HepG2 (cell line): ENCODE measurements at regions not wholly inside any gene's neighbourhood (a gene's known extent, or its start where the extent isn't known, plus 50 kb on each side); places are given as distances from the start of the nearest gene placed in this dataset.
"Not testable (repeated sequence)": the region's sequence is repeated elsewhere in the genome, so short reads cannot be mapped to it uniquely, and the experiment has no call there.

Experiments used
- ATF1 ChIP-seq: IDR thresholded peaks from 2 replicates; pipeline ENCODE4 v1.6.1; 2016; ENCODE audit warnings: mild to moderate bottlenecking, control low read depth
- FOXA3 ChIP-seq: IDR thresholded peaks from 2 replicates; pipeline ENCODE4 v1.6.1; 2016; ENCODE audit warnings: missing genetic modification reagents, missing compliant biosample characterization
- FOXO1 ChIP-seq: sonication (generic); formaldehyde crosslinking; IDR thresholded peaks from 2 replicates; pipeline ENCODE4 v1.4.0; 2020; ENCODE audit warnings: missing genetic modification reagents
- GFI1 ChIP-seq: sonication (generic); formaldehyde crosslinking; IDR thresholded peaks from 2 replicates; pipeline ENCODE4 v1.5.0; 2020; ENCODE audit warnings: missing genetic modification reagents, mild to moderate bottlenecking, borderline replicate concordance
- IRF2 ChIP-seq: IDR thresholded peaks from 2 replicates; pipeline ENCODE4 v1.6.1; 2018; ENCODE audit warnings: missing genetic modification reagents, missing compliant biosample characterization
- ISL2 ChIP-seq: sonication (generic); formaldehyde crosslinking; IDR thresholded peaks from 2 replicates; pipeline ENCODE4 v1.5.0; 2020; ENCODE audit warnings: missing genetic modification reagents
- KDM5B ChIP-seq: sonication (generic); formaldehyde crosslinking; IDR thresholded peaks from 2 replicates; pipeline ENCODE4 v1.4.0; 2020; ENCODE audit warnings: missing genetic modification reagents, mild to moderate bottlenecking, borderline replicate concordance
- MED8 ChIP-seq: sonication (generic); formaldehyde crosslinking; IDR thresholded peaks from 2 replicates; pipeline ENCODE4 v1.8.1; 2023; ENCODE audit warnings: mild to moderate bottlenecking, missing genetic modification reagents; ENCODE audit not compliant: insufficient replicate concordance
- MEF2D ChIP-seq: sonication (generic); formaldehyde crosslinking; IDR thresholded peaks from 2 replicates; pipeline ENCODE4 v1.5.1; 2020; ENCODE audit warnings: mild to moderate bottlenecking, missing genetic modification reagents
- NONO ChIP-seq, 2 experiments: fragments of 450-650 bp in 1 of 2; sonication (generic) in 1 of 2; formaldehyde crosslinking in 1 of 2; IDR thresholded peaks in 1 of 2; conservative IDR thresholded peaks in 1 of 2; 2 replicates each; pipeline versions ENCODE4 v1.6.1 to v1.8.0; 2017 to 2022; ENCODE audit warnings: mild to moderate bottlenecking in 1 of 2, missing genetic modification reagents in 1 of 2, moderate library complexity in 1 of 2
- SALL2 ChIP-seq: sonication (generic); formaldehyde crosslinking; IDR thresholded peaks from 2 replicates; pipeline ENCODE4 v1.8.1; 2023; ENCODE audit warnings: mild to moderate bottlenecking, missing genetic modification reagents, inconsistent platforms
- SIX4 ChIP-seq: sonication (generic); formaldehyde crosslinking; IDR thresholded peaks from 2 replicates; pipeline ENCODE4 v1.4.0; 2020; ENCODE audit warnings: missing genetic modification reagents
- SOX13 ChIP-seq, 3 experiments: fragments of 450-650 bp in 1 of 3; sonication (generic) in 1 of 3; formaldehyde crosslinking in 1 of 3; IDR thresholded peaks in 2 of 3; conservative IDR thresholded peaks in 1 of 3; 2 replicates each; pipeline versions ENCODE4 v1.5.0 to v1.6.1; 2016 to 2020; ENCODE audit warnings: antibody characterized with exemption in 1 of 3, mild to moderate bottlenecking in 1 of 3, missing compliant biosample characterization in 1 of 3, missing genetic modification reagents in 1 of 3, moderate library complexity in 1 of 3
- SRY ChIP-seq: sonication (generic); formaldehyde crosslinking; IDR thresholded peaks from 2 replicates; pipeline ENCODE4 v1.8.0; 2022; ENCODE audit warnings: mild to moderate bottlenecking, missing genetic modification reagents
- ZBTB21 ChIP-seq: sonication (generic); formaldehyde crosslinking; IDR thresholded peaks from 2 replicates; pipeline ENCODE4 v1.4.0; 2020; ENCODE audit warnings: missing genetic modification reagents
- ZIK1 ChIP-seq: sonication (generic); formaldehyde crosslinking; IDR thresholded peaks from 2 replicates; pipeline ENCODE4 v1.5.0; 2020; ENCODE audit warnings: mild to moderate bottlenecking, low read depth, missing genetic modification reagents, borderline replicate concordance
- ZNF883 ChIP-seq: sonication (generic); formaldehyde crosslinking; IDR thresholded peaks from 2 replicates; pipeline ENCODE4 v1.5.1; 2020; ENCODE audit warnings: mild to moderate bottlenecking, missing genetic modification reagents; ENCODE audit errors: not compliant biosample characterization
- TF ChIP-seq, protein P1 (sequence below): IDR thresholded peaks from 2 replicates; pipeline ENCODE4 v1.4.0; 2020; ENCODE audit warnings: mild to moderate bottlenecking, missing genetic modification reagents
- TF ChIP-seq, protein P2 (sequence below), 2 experiments: sonication (generic) in 1 of 2; formaldehyde crosslinking in 1 of 2; IDR thresholded peaks; 2 replicates each; pipeline versions ENCODE4 v1.4.0 to v1.6.1; 2018 to 2020; ENCODE audit warnings: missing genetic modification reagents in 2 of 2, borderline replicate concordance in 1 of 2, low read depth in 1 of 2, mild to moderate bottlenecking in 1 of 2, missing biosample characterization in 1 of 2
- TF ChIP-seq, protein P3 (sequence below): sonication (generic); formaldehyde crosslinking; IDR thresholded peaks from 2 replicates; pipeline ENCODE4 v1.4.0; 2020; ENCODE audit warnings: mild to moderate bottlenecking, missing genetic modification reagents

DNA sequence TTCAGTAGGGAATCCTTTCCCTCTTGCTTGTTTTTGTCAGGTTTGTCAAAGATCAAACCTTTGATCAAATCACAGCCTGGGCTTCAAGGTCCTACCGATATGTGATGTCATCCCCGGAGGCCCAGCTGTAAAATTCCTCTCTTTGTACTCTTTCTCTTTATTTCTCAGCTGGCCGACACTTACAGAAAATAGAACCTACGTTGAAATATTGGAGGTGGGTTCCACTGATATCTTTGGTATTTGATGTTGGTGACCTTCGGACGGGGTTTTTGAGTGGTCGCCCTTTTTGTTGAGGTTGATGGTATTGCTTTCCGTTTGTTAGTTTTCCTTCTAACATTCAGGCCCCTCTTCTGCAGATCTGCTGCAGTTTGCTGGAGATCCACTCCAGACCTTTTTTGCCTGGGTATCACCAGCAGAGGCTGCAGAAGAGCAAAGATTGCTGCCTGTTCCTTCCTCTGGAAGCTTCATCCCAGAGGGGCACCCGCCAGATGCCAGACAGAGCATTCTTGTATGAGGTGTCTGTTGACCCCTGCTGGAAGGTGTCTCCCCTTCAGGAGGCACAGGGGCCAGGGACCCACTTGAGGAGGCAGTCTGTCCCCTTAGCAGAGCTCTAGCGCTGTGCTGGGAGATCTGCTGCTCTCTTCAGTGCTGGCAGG, 316.3 kb downstream of the MAN2A1 start (continued):
- TF ChIP-seq, protein P1, sequence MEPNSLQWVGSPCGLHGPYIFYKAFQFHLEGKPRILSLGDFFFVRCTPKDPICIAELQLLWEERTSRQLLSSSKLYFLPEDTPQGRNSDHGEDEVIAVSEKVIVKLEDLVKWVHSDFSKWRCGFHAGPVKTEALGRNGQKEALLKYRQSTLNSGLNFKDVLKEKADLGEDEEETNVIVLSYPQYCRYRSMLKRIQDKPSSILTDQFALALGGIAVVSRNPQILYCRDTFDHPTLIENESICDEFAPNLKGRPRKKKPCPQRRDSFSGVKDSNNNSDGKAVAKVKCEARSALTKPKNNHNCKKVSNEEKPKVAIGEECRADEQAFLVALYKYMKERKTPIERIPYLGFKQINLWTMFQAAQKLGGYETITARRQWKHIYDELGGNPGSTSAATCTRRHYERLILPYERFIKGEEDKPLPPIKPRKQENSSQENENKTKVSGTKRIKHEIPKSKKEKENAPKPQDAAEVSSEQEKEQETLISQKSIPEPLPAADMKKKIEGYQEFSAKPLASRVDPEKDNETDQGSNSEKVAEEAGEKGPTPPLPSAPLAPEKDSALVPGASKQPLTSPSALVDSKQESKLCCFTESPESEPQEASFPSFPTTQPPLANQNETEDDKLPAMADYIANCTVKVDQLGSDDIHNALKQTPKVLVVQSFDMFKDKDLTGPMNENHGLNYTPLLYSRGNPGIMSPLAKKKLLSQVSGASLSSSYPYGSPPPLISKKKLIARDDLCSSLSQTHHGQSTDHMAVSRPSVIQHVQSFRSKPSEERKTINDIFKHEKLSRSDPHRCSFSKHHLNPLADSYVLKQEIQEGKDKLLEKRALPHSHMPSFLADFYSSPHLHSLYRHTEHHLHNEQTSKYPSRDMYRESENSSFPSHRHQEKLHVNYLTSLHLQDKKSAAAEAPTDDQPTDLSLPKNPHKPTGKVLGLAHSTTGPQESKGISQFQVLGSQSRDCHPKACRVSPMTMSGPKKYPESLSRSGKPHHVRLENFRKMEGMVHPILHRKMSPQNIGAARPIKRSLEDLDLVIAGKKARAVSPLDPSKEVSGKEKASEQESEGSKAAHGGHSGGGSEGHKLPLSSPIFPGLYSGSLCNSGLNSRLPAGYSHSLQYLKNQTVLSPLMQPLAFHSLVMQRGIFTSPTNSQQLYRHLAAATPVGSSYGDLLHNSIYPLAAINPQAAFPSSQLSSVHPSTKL (CRISPR knock-in tag) = peak; percentile 51
- TF ChIP-seq FOXO1 (CRISPR knock-in tag) (0 out of 2 replicates have a peak, but pooled peaks have one; percentile 36), ISL2 (CRISPR knock-in tag) (peak; percentile 70), FOXA3 (CRISPR knock-in tag) (peak; percentile 29), MED8 (CRISPR knock-in tag) (peak; percentile 35), NONO (CRISPR knock-in tag; conservative IDR thresholded peaks at IDR 0.05) (peak; percentile 37; the same call in 1 of the 2 replicates), SIX4 (CRISPR knock-in tag) (0 out of 2 replicates have a peak, but pooled peaks have one; percentile 29), ZIK1 (CRISPR knock-in tag) (0 out of 2 replicates have a peak, but pooled peaks have one; percentile 29), GFI1 (CRISPR knock-in tag) (peak; percentile 99), SRY (0 out of 2 replicates have a peak, but pooled peaks have one; percentile 44), SOX13 (CRISPR knock-in tag; conservative IDR thresholded peaks at IDR 0.05 in 1 of 2, IDR thresholded peaks at IDR 0.05 in 1 of 2) (peak in 1 of 2 experiments; percentile 50; a peak in 2 of 4 replicates), KDM5B (CRISPR knock-in tag) (peak; percentile 60; the same call in 1 of the 2 replicates), MEF2D (CRISPR knock-in tag) (0 out of 2 replicates have a peak, but pooled peaks have one; percentile 21), ZBTB21 (peak; percentile 61; the same call in 1 of the 2 replicates), SALL2 (CRISPR knock-in tag) (peak; percentile 76; the same call in 1 of the 2 replicates), IRF2 (CRISPR knock-in tag) (peak; percentile 68; the same call in 1 of the 2 replicates), ATF1 (0 out of 2 replicates have a peak, but pooled peaks have one; percentile 24), ZNF883 (CRISPR knock-in tag) (peak; percentile 22)
- TF ChIP-seq, protein P2, sequence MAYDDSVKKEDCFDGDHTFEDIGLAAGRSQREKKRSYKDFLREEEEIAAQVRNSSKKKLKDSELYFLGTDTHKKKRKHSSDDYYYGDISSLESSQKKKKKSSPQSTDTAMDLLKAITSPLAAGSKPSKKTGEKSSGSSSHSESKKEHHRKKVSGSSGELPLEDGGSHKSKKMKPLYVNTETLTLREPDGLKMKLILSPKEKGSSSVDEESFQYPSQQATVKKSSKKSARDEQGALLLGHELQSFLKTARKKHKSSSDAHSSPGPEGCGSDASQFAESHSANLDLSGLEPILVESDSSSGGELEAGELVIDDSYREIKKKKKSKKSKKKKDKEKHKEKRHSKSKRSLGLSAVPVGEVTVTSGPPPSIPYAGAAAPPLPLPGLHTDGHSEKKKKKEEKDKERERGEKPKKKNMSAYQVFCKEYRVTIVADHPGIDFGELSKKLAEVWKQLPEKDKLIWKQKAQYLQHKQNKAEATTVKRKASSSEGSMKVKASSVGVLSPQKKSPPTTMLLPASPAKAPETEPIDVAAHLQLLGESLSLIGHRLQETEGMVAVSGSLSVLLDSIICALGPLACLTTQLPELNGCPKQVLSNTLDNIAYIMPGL (CRISPR knock-in tag; IDR thresholded peaks at IDR 0.05; ENCODE audit: borderline replicate concordance in 1 of 2, low read depth in 1 of 2) = peak; percentile 80 to 82; a peak in 3 of 4 replicates
- TF ChIP-seq NONO, SOX13 (IDR thresholded peaks at IDR 0.05): not testable (repeated sequence)
- TF ChIP-seq, protein P3, sequence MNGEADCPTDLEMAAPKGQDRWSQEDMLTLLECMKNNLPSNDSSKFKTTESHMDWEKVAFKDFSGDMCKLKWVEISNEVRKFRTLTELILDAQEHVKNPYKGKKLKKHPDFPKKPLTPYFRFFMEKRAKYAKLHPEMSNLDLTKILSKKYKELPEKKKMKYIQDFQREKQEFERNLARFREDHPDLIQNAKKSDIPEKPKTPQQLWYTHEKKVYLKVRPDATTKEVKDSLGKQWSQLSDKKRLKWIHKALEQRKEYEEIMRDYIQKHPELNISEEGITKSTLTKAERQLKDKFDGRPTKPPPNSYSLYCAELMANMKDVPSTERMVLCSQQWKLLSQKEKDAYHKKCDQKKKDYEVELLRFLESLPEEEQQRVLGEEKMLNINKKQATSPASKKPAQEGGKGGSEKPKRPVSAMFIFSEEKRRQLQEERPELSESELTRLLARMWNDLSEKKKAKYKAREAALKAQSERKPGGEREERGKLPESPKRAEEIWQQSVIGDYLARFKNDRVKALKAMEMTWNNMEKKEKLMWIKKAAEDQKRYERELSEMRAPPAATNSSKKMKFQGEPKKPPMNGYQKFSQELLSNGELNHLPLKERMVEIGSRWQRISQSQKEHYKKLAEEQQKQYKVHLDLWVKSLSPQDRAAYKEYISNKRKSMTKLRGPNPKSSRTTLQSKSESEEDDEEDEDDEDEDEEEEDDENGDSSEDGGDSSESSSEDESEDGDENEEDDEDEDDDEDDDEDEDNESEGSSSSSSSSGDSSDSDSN = peak; percentile 28; the same call in 1 of the 2 replicates
